SW 1271 (cell line): ENCODE measurements at regions not wholly inside any gene's neighbourhood (a gene's known extent, or its start where the extent isn't known, plus 50 kb on each side); places are given as distances from the start of the nearest gene placed in this dataset.

Experiments
- DNase-seq, 2 experiments: peaks; one replicate each; lab custom pipeline; 2025; lab: John Stamatoyannopoulos, UW

- no peak for DNase-seq
Observed at GRCh38 chr3:135792858-135793475, 172.6 kb upstream of the PPP2R3A start.

GRCh38 chr3:135800071-135800549 is 165.4 kb upstream of the PPP2R3A start:
- DNase-seq = no peak

GRCh38 chr3:135801018-135801417 is 164.5 kb upstream of the PPP2R3A start:
- no peak for DNase-seq

- no peak for DNase-seq
Observed at GRCh38 chr3:135802171-135802570, 163.4 kb upstream of the PPP2R3A start.

GRCh38 chr3:135803028-135803692 is 162.4 kb upstream of the PPP2R3A start:
- DNase-seq = no peak

- no peak for DNase-seq
Observed at GRCh38 chr3:135805752-135806151, 159.8 kb upstream of the PPP2R3A start.

- no peak for DNase-seq
Observed at GRCh38 chr3:135806317-135806716, 159.2 kb upstream of the PPP2R3A start.

- no peak for DNase-seq
Observed at GRCh38 chr3:135807879-135808278, 157.6 kb upstream of the PPP2R3A start.

- no peak for DNase-seq
Observed at GRCh38 chr3:135809021-135809634, 156.4 kb upstream of the PPP2R3A start.

GRCh38 chr3:135811651-135812050 is 153.9 kb upstream of the PPP2R3A start:
- DNase-seq = no peak

- no peak for DNase-seq
Observed at GRCh38 chr3:135812057-135812456, 153.5 kb upstream of the PPP2R3A start.

GRCh38 chr3:135834465-135834864 is 131.1 kb upstream of the PPP2R3A start:
- DNase-seq = no peak

GRCh38 chr3:135837977-135838631 is 127.4 kb upstream of the PPP2R3A start:
- DNase-seq = no peak

GRCh38 chr3:135840436-135840835 is 125.1 kb upstream of the PPP2R3A start:
- no peak for DNase-seq

- DNase-seq = no peak
Observed at GRCh38 chr3:135844386-135844785, 121.1 kb upstream of the PPP2R3A start.

- DNase-seq = no peak
Observed at GRCh38 chr3:135848051-135848450, 117.5 kb upstream of the PPP2R3A start.

- DNase-seq = no peak
Observed at GRCh38 chr3:135849827-135850226, 115.7 kb upstream of the PPP2R3A start.

GRCh38 chr3:135851201-135852081 is 114.1 kb upstream of the PPP2R3A start:
- no peak for DNase-seq

- DNase-seq = no peak
Observed at GRCh38 chr3:135853981-135854380, 111.5 kb upstream of the PPP2R3A start.

- no peak for DNase-seq
Observed at GRCh38 chr3:135860761-135861160, 104.8 kb upstream of the PPP2R3A start.

GRCh38 chr3:135862361-135862760 is 103.2 kb upstream of the PPP2R3A start:
- no peak for DNase-seq

GRCh38 chr3:135864060-135864459 is 101.5 kb upstream of the PPP2R3A start:
- no peak for DNase-seq
